Astrocyte (in vitro differentiated cells and primary cell): ENCODE measurements at regions not wholly inside any gene's neighbourhood (a gene's known extent, or its start where the extent isn't known, plus 50 kb on each side); places are given as distances from the start of the nearest gene placed in this dataset.

Source experiments
- DNase-seq: peaks from one replicate; pipeline ENCODE4 v3.0.0-alpha.2; 2010; ENCODE audit warnings: low read depth
- FAIRE-seq: peaks from 2 replicates; lab custom pipeline; 2011; peaks lifted over from hg19 to GRCh38; lab: Jason Lieb, UNC
- H2AFZ ChIP-seq: 2 replicates; pipeline ENCODE4 v1.6.0; 2012; ENCODE audit warnings: low read depth, low read length, inconsistent platforms
- H3K27ac ChIP-seq: 2 replicates; pipeline ENCODE4 v1.5.1; 2011; ENCODE audit warnings: low read depth, low read length, inconsistent platforms
- H3K27me3 ChIP-seq: 2 replicates; pipeline ENCODE4 v1.6.0; 2011; ENCODE audit warnings: low read length, inconsistent platforms; ENCODE audit not compliant: insufficient read depth
- H3K36me3 ChIP-seq: 2 replicates; pipeline ENCODE4 v1.5.1; 2011; ENCODE audit warnings: low read length, inconsistent platforms; ENCODE audit not compliant: insufficient read depth
- H3K4me1 ChIP-seq: 2 replicates; pipeline ENCODE4 v1.5.1; 2011; ENCODE audit warnings: low read length, inconsistent platforms; ENCODE audit not compliant: insufficient read depth
- H3K4me2 ChIP-seq: 2 replicates; pipeline ENCODE4 v1.6.0; 2012; ENCODE audit warnings: low read length, inconsistent platforms
- H3K4me3 ChIP-seq: 2 replicates; pipeline ENCODE4 v1.5.1; 2011; ENCODE audit warnings: low read depth, mild to moderate bottlenecking, low read length, inconsistent platforms; ENCODE audit not compliant: insufficient read depth
- H3K79me2 ChIP-seq: 2 replicates; pipeline ENCODE4 v1.6.0; 2012; ENCODE audit warnings: mild to moderate bottlenecking, low read length, inconsistent platforms; ENCODE audit not compliant: insufficient read depth
- H3K9ac ChIP-seq: 2 replicates; pipeline ENCODE4 v1.6.0; 2012; ENCODE audit warnings: mild to moderate bottlenecking, low read length, inconsistent platforms
- H3K9me3 ChIP-seq: 2 replicates; pipeline ENCODE4 v1.5.1; 2012; ENCODE audit warnings: low read depth, mild to moderate bottlenecking, low read length, inconsistent platforms; ENCODE audit not compliant: insufficient read depth
- H4K20me1 ChIP-seq: 2 replicates; pipeline ENCODE4 v1.6.0; 2012; ENCODE audit warnings: low read length, inconsistent platforms; ENCODE audit not compliant: insufficient read depth
- H3K27ac Mint-ChIP-seq: one replicate; pipeline ENCODE4 v1.8.0; 2021; ENCODE audit warnings: mild to moderate bottlenecking, mixed read lengths; ENCODE audit not compliant: unreplicated experiment
- H3K27me3 Mint-ChIP-seq: one replicate; pipeline ENCODE4 v1.8.0; 2021; ENCODE audit warnings: low read depth, mixed read lengths; ENCODE audit not compliant: unreplicated experiment
- H3K36me3 Mint-ChIP-seq: one replicate; pipeline ENCODE4 v1.8.0; 2021; ENCODE audit warnings: low read depth, mixed read lengths; ENCODE audit not compliant: unreplicated experiment
- H3K4me1 Mint-ChIP-seq: one replicate; pipeline ENCODE4 v1.8.0; 2021; ENCODE audit warnings: low read depth, mixed read lengths; ENCODE audit not compliant: unreplicated experiment
- H3K4me3 Mint-ChIP-seq: one replicate; pipeline ENCODE4 v1.8.0; 2021; ENCODE audit warnings: mild to moderate bottlenecking, moderate library complexity, mixed read lengths; ENCODE audit not compliant: unreplicated experiment
- H3K9me3 Mint-ChIP-seq: one replicate; pipeline ENCODE4 v1.8.0; 2021; ENCODE audit warnings: mild to moderate bottlenecking, mixed read lengths; ENCODE audit not compliant: unreplicated experiment
- EZH2 ChIP-seq: IDR thresholded peaks from 2 replicates; pipeline ENCODE4 v1.6.1; 2012; ENCODE audit warnings: mild to moderate bottlenecking, low read length, inconsistent platforms; ENCODE audit not compliant: insufficient read depth
- TF ChIP-seq, protein P1 (sequence below): IDR thresholded peaks from 2 replicates; pipeline ENCODE4 v1.5.1; 2011; ENCODE audit warnings: low read depth, mild to moderate bottlenecking, inconsistent platforms, low read length, moderate library complexity; ENCODE audit not compliant: insufficient read depth

DNA sequence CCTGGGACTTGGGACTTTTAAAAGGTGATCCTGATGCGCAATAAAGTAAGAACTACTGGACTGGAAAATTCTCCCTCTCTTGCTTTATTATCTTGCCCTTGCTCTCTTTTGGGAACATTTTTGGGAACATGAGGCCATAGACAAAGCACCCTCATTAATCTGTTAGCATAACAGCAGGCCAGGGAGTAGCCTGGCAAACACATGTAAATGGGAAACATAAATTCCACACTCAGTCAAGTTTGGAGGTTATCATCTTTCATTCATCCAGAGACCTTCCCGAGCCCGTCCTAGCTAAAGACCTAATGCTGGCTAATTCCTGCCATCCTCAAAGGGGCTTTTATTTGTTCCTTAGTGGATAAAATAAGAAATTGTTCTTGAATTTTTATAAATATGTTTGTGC, 162.8 kb upstream of the ARX start:
- Histone ChIP-seq H3K9ac (no peak overlapping the region), H2AFZ (no peak overlapping the region), H3K36me3 (no peaks in the 10 kb centered on the region), H3K4me3 (no peak overlapping the region), H3K79me2 (no peaks in the 10 kb centered on the region), H3K4me1 (no peaks in the 10 kb centered on the region), H4K20me1 (no peaks in the 10 kb centered on the region), H3K27me3 (no peaks in the 10 kb centered on the region), H3K9me3 (no peaks in the 10 kb centered on the region), H3K27ac (no peak overlapping the region), H3K4me2 (no peak overlapping the region)
- Mint-ChIP-seq H3K36me3 (no peaks in the 10 kb centered on the region), H3K27me3 (peaks cover 3% of the 10 kb centered on the region), H3K4me3 (no peak overlapping the region), H3K27ac (no peak overlapping the region), H3K4me1 (no peaks in the 10 kb centered on the region), H3K9me3 (no peaks in the 10 kb centered on the region)
- DNase-seq, result no peak
- FAIRE-seq, result no peak
- no peak for TF ChIP-seq EZH2
- TF ChIP-seq, protein P1, sequence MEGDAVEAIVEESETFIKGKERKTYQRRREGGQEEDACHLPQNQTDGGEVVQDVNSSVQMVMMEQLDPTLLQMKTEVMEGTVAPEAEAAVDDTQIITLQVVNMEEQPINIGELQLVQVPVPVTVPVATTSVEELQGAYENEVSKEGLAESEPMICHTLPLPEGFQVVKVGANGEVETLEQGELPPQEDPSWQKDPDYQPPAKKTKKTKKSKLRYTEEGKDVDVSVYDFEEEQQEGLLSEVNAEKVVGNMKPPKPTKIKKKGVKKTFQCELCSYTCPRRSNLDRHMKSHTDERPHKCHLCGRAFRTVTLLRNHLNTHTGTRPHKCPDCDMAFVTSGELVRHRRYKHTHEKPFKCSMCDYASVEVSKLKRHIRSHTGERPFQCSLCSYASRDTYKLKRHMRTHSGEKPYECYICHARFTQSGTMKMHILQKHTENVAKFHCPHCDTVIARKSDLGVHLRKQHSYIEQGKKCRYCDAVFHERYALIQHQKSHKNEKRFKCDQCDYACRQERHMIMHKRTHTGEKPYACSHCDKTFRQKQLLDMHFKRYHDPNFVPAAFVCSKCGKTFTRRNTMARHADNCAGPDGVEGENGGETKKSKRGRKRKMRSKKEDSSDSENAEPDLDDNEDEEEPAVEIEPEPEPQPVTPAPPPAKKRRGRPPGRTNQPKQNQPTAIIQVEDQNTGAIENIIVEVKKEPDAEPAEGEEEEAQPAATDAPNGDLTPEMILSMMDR, result no peak

DNA sequence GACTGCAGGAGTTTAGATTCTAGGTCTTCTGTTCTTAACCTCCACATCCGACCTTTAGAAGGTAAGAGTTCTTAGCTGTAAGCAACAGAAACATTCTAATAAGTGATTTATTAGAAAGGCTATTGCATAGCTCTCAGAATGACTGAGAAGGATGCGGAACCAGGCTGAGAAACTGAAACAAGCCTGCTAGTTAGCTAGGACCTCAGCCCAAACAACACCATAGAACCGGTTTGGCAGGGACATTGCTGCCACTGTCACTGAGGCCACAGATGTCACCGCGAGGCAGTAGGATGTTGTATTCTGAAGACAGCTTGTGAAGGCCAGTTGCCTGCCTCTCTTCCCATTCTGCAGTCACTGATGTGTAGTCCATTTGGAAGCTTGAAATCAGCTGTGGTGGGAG, 160.0 kb upstream of the ARX start:
- Mint-ChIP-seq H3K9me3 (no peaks in the 10 kb centered on the region), H3K4me3 (no peak overlapping the region), H3K4me1 (no peaks in the 10 kb centered on the region), H3K36me3 (no peaks in the 10 kb centered on the region), H3K27ac (no peak overlapping the region), H3K27me3 (no peaks in the 10 kb centered on the region)
- Histone ChIP-seq H3K9me3 (no peaks in the 10 kb centered on the region), H3K4me1 (no peaks in the 10 kb centered on the region), H3K4me2 (no peak overlapping the region), H3K4me3 (no peak overlapping the region), H3K9ac (no peak overlapping the region), H3K27ac (no peak overlapping the region), H2AFZ (no peak overlapping the region), H3K36me3 (no peaks in the 10 kb centered on the region), H4K20me1 (no peaks in the 10 kb centered on the region), H3K27me3 (no peaks in the 10 kb centered on the region), H3K79me2 (no peaks in the 10 kb centered on the region)
- no peak for DNase-seq
- TF ChIP-seq EZH2, result no peak
- TF ChIP-seq, protein P1, result no peak
- FAIRE-seq, result no peak

DNA sequence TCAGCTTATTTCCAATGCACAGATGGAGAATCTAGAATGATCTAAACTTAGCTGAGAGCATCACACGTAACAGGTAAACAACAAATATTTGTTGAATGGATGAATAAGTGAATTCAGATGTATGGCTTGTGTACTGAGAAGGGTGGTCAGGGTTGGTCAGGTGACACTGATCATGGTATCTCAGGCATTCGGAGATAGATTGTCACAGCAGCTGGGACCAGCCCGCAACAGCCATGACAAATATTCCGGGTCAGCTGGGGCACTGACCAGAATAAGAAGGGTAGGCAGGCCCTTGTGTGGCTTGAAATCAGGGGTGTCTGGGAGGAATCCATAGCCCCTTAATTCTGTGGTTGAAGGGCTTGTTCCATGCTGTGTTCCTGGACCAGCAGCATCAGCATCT, 159.4 kb upstream of the ARX start:
- H3K27me3 ChIP-seq, result no peaks in the 10 kb centered on the region
- Mint-ChIP-seq H3K27ac (no peak overlapping the region), H3K4me1 (no peaks in the 10 kb centered on the region), H3K27me3 (no peaks in the 10 kb centered on the region), H3K36me3 (no peaks in the 10 kb centered on the region), H3K4me3 (no peak overlapping the region), H3K9me3 (no peaks in the 10 kb centered on the region)
- H3K27ac ChIP-seq, result no peak overlapping the region
- no peak overlapping the region for H3K4me3 ChIP-seq
- no peaks in the 10 kb centered on the region for H3K36me3 ChIP-seq
- H3K9ac ChIP-seq, result no peak overlapping the region
- no peaks in the 10 kb centered on the region for H4K20me1 ChIP-seq
- no peak overlapping the region for H3K4me2 ChIP-seq
- FAIRE-seq (no peak), DNase-seq (no peak)
- H3K9me3 ChIP-seq, result no peaks in the 10 kb centered on the region
- no peaks in the 10 kb centered on the region for H3K79me2 ChIP-seq
- H3K4me1 ChIP-seq, result no peaks in the 10 kb centered on the region
- no peak for TF ChIP-seq EZH2
- TF ChIP-seq, protein P1, result no peak
- no peak overlapping the region for H2AFZ ChIP-seq
